ENCODE measurements at regions not wholly inside any gene's neighbourhood (a gene's known extent, or its start where the extent isn't known, plus 50 kb on each side); places are given as distances from the start of the nearest gene placed in this dataset.
"Not testable (repeated sequence)": the region's sequence is repeated elsewhere in the genome, so short reads cannot be mapped to it uniquely, and the experiment has no call there.

- H3K4me1 Mint-ChIP-seq (ENCODE audit: low read depth), result no peaks in the 10 kb centered on the region
- POLR2A ChIA-PET, result no interaction called here
- H3K4me3 Mint-ChIP-seq, result no peak overlapping the region
- H3K27ac Mint-ChIP-seq, result no peak overlapping the region
- DNase-seq, result no peak
- CTCF ChIA-PET, result no interaction called here
- intact Hi-C loops (cut with micrococcal nuclease), result no loop called here
- no peaks in the 10 kb centered on the region for H3K9me3 Mint-ChIP-seq
- no peaks in the 10 kb centered on the region for H3K36me3 Mint-ChIP-seq
- no peaks in the 10 kb centered on the region for H3K27me3 Mint-ChIP-seq
Measured at GRCh38 chr6:150753371-150754064, 112.0 kb upstream of the MTHFD1L start.

- CTCF ChIA-PET, result no interaction called here
- no peaks in the 10 kb centered on the region for H3K36me3 Mint-ChIP-seq
- intact Hi-C loops (cut with micrococcal nuclease), result no loop called here
- DNase-seq, result no peak
- H3K27me3 Mint-ChIP-seq, result peaks cover 2% of the 10 kb centered on the region
- no peaks in the 10 kb centered on the region for H3K9me3 Mint-ChIP-seq
- no peak overlapping the region for H3K27ac Mint-ChIP-seq
- no peaks in the 10 kb centered on the region for H3K4me1 Mint-ChIP-seq (ENCODE audit: low read depth)
- POLR2A ChIA-PET, result no interaction called here
- H3K4me3 Mint-ChIP-seq, result no peak overlapping the region
Measured at GRCh38 chr6:150755042-150755441, 110.5 kb upstream of the MTHFD1L start.

GRCh38 chr6:150755524-150755923 lies 110.0 kb upstream of the MTHFD1L start:
- H3K27ac Mint-ChIP-seq, result no peak overlapping the region
- no peak overlapping the region for H3K4me3 Mint-ChIP-seq
- H3K27me3 Mint-ChIP-seq, result peaks cover 2% of the 10 kb centered on the region
- no peaks in the 10 kb centered on the region for H3K9me3 Mint-ChIP-seq
- no peaks in the 10 kb centered on the region for H3K4me1 Mint-ChIP-seq (ENCODE audit: low read depth)
- no peaks in the 10 kb centered on the region for H3K36me3 Mint-ChIP-seq
- no peak for DNase-seq
- ChIA-PET CTCF (no interaction called here), POLR2A (no interaction called here)
- intact Hi-C loops (cut with micrococcal nuclease), result no loop called here

- ChIA-PET CTCF (no interaction called here), POLR2A (no interaction called here)
- H3K4me1 Mint-ChIP-seq (ENCODE audit: low read depth), result no peaks in the 10 kb centered on the region
- DNase-seq, result no peak
- intact Hi-C loops (cut with micrococcal nuclease), result no loop called here
- H3K4me3 Mint-ChIP-seq, result no peak overlapping the region
- no peak overlapping the region for H3K27ac Mint-ChIP-seq
- peaks cover 2% of the 10 kb centered on the region for H3K27me3 Mint-ChIP-seq
- no peaks in the 10 kb centered on the region for H3K36me3 Mint-ChIP-seq
- H3K9me3 Mint-ChIP-seq, result no peaks in the 10 kb centered on the region
Measured at GRCh38 chr6:150756173-150756572, 109.3 kb upstream of the MTHFD1L start.

- H3K9me3 Mint-ChIP-seq; POLR2A ChIA-PET; H3K27ac Mint-ChIP-seq; H3K27me3 Mint-ChIP-seq; H3K36me3 Mint-ChIP-seq; CTCF ChIA-PET; DNase-seq; H3K4me3 Mint-ChIP-seq; intact Hi-C loops (cut with micrococcal nuclease); H3K4me1 Mint-ChIP-seq (ENCODE audit: low read depth): not testable (repeated sequence)
Measured at GRCh38 chr6:150757807-150758206, 107.7 kb upstream of the MTHFD1L start.

GRCh38 chr6:150759483-150759882 lies 106.0 kb upstream of the MTHFD1L start:
- Mint-ChIP-seq H3K9me3 (no peaks in the 10 kb centered on the region), H3K4me3 (no peak overlapping the region), H3K27ac (no peak overlapping the region), H3K27me3 (peaks cover 2% of the 10 kb centered on the region), H3K36me3 (no peaks in the 10 kb centered on the region), H3K4me1 (ENCODE audit: low read depth) (no peaks in the 10 kb centered on the region)
- intact Hi-C loops (cut with micrococcal nuclease), result no loop called here
- ChIA-PET CTCF (no interaction called here), POLR2A (no interaction called here)
- DNase-seq, result no peak

GRCh38 chr6:150761771-150762170 lies 103.7 kb upstream of the MTHFD1L start:
- Mint-ChIP-seq H3K9me3 (no peaks in the 10 kb centered on the region), H3K27me3 (peaks cover 2% of the 10 kb centered on the region), H3K36me3 (no peaks in the 10 kb centered on the region), H3K27ac (no peak overlapping the region), H3K4me3 (no peak overlapping the region), H3K4me1 (ENCODE audit: low read depth) (no peaks in the 10 kb centered on the region)
- no peak for DNase-seq
- ChIA-PET POLR2A (no interaction called here), CTCF (no interaction called here)
- intact Hi-C loops (cut with micrococcal nuclease), result no loop called here

GRCh38 chr6:150764334-150765066 lies 101.0 kb upstream of the MTHFD1L start:
- intact Hi-C loops (cut with micrococcal nuclease), result no loop called here
- Mint-ChIP-seq H3K27me3 (no peaks in the 10 kb centered on the region), H3K36me3 (no peaks in the 10 kb centered on the region), H3K27ac (no peak overlapping the region), H3K4me3 (no peak overlapping the region), H3K4me1 (ENCODE audit: low read depth) (no peaks in the 10 kb centered on the region), H3K9me3 (no peaks in the 10 kb centered on the region)
- ChIA-PET POLR2A (no interaction called here), CTCF (interaction anchor here (0.9 kb wide), 1 partner anchor 53 kb away, joined by 3 read pairs; no protein-coding TSS in a partner anchor)
- no peak for DNase-seq

GRCh38 chr6:150765067-150765764 lies 100.3 kb upstream of the MTHFD1L start:
- H3K4me3 Mint-ChIP-seq, result no peak overlapping the region
- H3K9me3 Mint-ChIP-seq, result no peaks in the 10 kb centered on the region
- H3K4me1 Mint-ChIP-seq (ENCODE audit: low read depth), result no peaks in the 10 kb centered on the region
- DNase-seq, result no peak
- H3K27ac Mint-ChIP-seq, result no peak overlapping the region
- no peaks in the 10 kb centered on the region for H3K36me3 Mint-ChIP-seq
- ChIA-PET CTCF (no interaction called here), POLR2A (no interaction called here)
- no peaks in the 10 kb centered on the region for H3K27me3 Mint-ChIP-seq
- intact Hi-C loops (cut with micrococcal nuclease), result no loop called here

- Mint-ChIP-seq H3K27me3 (no peaks in the 10 kb centered on the region), H3K4me3 (no peak overlapping the region), H3K36me3 (no peaks in the 10 kb centered on the region), H3K27ac (no peak overlapping the region), H3K9me3 (no peaks in the 10 kb centered on the region), H3K4me1 (ENCODE audit: low read depth) (no peaks in the 10 kb centered on the region)
- intact Hi-C loops (cut with micrococcal nuclease), result no loop called here
- ChIA-PET POLR2A (no interaction called here), CTCF (no interaction called here)
- no peak for DNase-seq
Measured at GRCh38 chr6:150766201-150766997, 99.1 kb upstream of the MTHFD1L start.

- no peak for DNase-seq
- Mint-ChIP-seq H3K4me1 (ENCODE audit: low read depth) (no peaks in the 10 kb centered on the region), H3K4me3 (no peak overlapping the region), H3K36me3 (no peaks in the 10 kb centered on the region), H3K9me3 (no peaks in the 10 kb centered on the region), H3K27ac (no peak overlapping the region), H3K27me3 (no peaks in the 10 kb centered on the region)
- POLR2A ChIA-PET, result no interaction called here
- CTCF ChIA-PET, result interaction anchor here (0.6 kb wide), 1 partner anchor 15 kb away, joined by 3 read pairs; no protein-coding TSS in a partner anchor
- intact Hi-C loops (cut with micrococcal nuclease), result no loop called here
Measured at GRCh38 chr6:150767161-150767560, 98.3 kb upstream of the MTHFD1L start.

GRCh38 chr6:150767571-150768018 lies 97.9 kb upstream of the MTHFD1L start:
- DNase-seq, result no peak

More at GRCh38 chr6:150767571-150768018, 97.9 kb upstream of the MTHFD1L start:
- ChIA-PET POLR2A (no interaction called here), CTCF (interaction anchor here (0.6 kb wide), 1 partner anchor 15 kb away, joined by 3 read pairs; no protein-coding TSS in a partner anchor)
- H3K27me3 Mint-ChIP-seq, result no peaks in the 10 kb centered on the region
- H3K36me3 Mint-ChIP-seq, result no peaks in the 10 kb centered on the region
- H3K9me3 Mint-ChIP-seq, result no peaks in the 10 kb centered on the region
- intact Hi-C loops (cut with micrococcal nuclease), result no loop called here
- H3K4me1 Mint-ChIP-seq (ENCODE audit: low read depth), result no peaks in the 10 kb centered on the region
- no peak overlapping the region for H3K27ac Mint-ChIP-seq
- H3K4me3 Mint-ChIP-seq, result no peak overlapping the region
